ENCODE measurements at regions not wholly inside any gene's neighbourhood (a gene's known extent, or its start where the extent isn't known, plus 50 kb on each side); places are given as distances from the start of the nearest gene placed in this dataset.

- no peak for TF ChIP-seq RELB (IDR thresholded peaks at IDR 0.05; ENCODE audit: low read depth)
Observed at GRCh38 chr3:35216501-35217266, 422.6 kb upstream of the ARPP21 start (continued).

- ChIA-PET POLR2A (no interaction called here), RAD21 (ENCODE audit: unreplicated experiment) (no interaction called here), SMC1A (ENCODE audit: uncharacterized antibody, unreplicated experiment) (no interaction called here), CTCF (interaction anchor here (0.6 kb wide), 1 partner anchor 1309 kb away, joined by 3 read pairs; no protein-coding TSS in a partner anchor)
- intact Hi-C loops (cut with micrococcal nuclease; ENCODE audit: unreplicated experiment) (no loop called here), in situ Hi-C loops (cut with MboI) (no loop called here)
- DNase-seq (ENCODE audit: low read depth, low spot score) (no peak), FAIRE-seq (no peak), ATAC-seq (no peak)
- Histone ChIP-seq H3K9ac (ENCODE audit: control insufficient read depth, insufficient read depth, low read length) (no peak overlapping the region), H3K4me1 (ENCODE audit: control insufficient read depth, insufficient read depth, low read length) (no peaks in the 10 kb centered on the region), H3K79me2 (ENCODE audit: control insufficient read depth, insufficient read depth, low read length) (no peaks in the 10 kb centered on the region), H3K36me3 (ENCODE audit: control insufficient read depth in 2 of 2, insufficient read depth in 2 of 2, low read length in 1 of 2) (no peaks in the 10 kb centered on the region), H3K4me3 (no peak overlapping the region), H3K27ac (ENCODE audit: control insufficient read depth, insufficient read depth) (no peak overlapping the region), H3K4me2 (ENCODE audit: control insufficient read depth, insufficient read depth) (no peak overlapping the region), H3K27me3 (replicated peaks in 1 of 2; ENCODE audit: control insufficient read depth in 2 of 2, insufficient read depth in 2 of 2, low read length in 1 of 2) (no peaks in the 10 kb centered on the region), H4K20me1 (ENCODE audit: control insufficient read depth, insufficient read depth) (no peaks in the 10 kb centered on the region), H2AFZ (ENCODE audit: control insufficient read depth, low read depth, low read length) (no peak overlapping the region), H3K9me3 (replicated peaks; ENCODE audit: control insufficient read depth, insufficient read depth, low read length) (no peaks in the 10 kb centered on the region)
- 0% methylated on average over 1 of the region's 1 CpG for WGBS (ENCODE audit: insufficient coverage, insufficient replicate concordance, low lambda C conversion rate, missing lambda C conversion rate)
- BruUV-seq (replicated peaks): no TSS peak
- no peak for TF ChIP-seq NRF1 (conservative IDR thresholded peaks at IDR 0.05; ENCODE audit: low read depth, low read length)
Observed at GRCh38 chr3:35223632-35224394, 415.5 kb upstream of the ARPP21 start.
